Keratinocyte (primary cell): ENCODE measurements at regions not wholly inside any gene's neighbourhood (a gene's known extent, or its start where the extent isn't known, plus 50 kb on each side); places are given as distances from the start of the nearest gene placed in this dataset.

ENCODE experiments used
- EZH2 ChIP-seq: IDR thresholded peaks from one replicate; pipeline ENCODE4 v1.6.1; 2012; ENCODE audit warnings: inconsistent platforms, mild to moderate bottlenecking, low read length, moderate library complexity
- TF ChIP-seq, protein P1 (sequence below), 3 experiments: IDR thresholded peaks in 1 of 3; conservative IDR thresholded peaks in 1 of 3; optimal IDR thresholded peaks in 1 of 3; 2 replicates in 2 of 3; 3 replicates in 1 of 3; pipeline versions ENCODE3 to v1.5.1; 2011; ENCODE audit warnings: low read length in 3 of 3, mild to moderate bottlenecking in 3 of 3, moderate library complexity in 2 of 3, control low read depth in 1 of 3, inconsistent platforms in 1 of 3; ENCODE audit not compliant: insufficient read depth in 2 of 3; ENCODE audit errors: extremely low read depth in 1 of 3

DNA sequence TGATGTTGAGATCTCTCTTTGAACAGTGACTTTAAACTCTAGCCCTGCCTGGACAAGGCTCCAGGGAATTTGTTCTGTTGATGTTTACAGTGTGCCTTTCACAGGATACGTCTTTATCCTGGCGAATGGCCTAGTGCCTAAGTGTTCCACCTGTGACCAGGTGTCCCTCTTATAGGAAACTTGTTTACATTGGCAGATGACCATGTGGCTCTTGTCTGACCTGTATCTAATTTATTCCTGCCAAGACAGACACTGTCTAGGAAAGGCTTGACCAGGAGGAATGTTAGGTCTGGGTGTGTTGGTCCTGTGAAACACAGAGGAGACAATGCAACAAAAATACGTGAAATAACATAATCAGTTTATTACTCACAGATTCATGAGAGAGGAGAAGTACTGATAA is 875.6 kb downstream of the METTL15 start:
- TF ChIP-seq, protein P1, sequence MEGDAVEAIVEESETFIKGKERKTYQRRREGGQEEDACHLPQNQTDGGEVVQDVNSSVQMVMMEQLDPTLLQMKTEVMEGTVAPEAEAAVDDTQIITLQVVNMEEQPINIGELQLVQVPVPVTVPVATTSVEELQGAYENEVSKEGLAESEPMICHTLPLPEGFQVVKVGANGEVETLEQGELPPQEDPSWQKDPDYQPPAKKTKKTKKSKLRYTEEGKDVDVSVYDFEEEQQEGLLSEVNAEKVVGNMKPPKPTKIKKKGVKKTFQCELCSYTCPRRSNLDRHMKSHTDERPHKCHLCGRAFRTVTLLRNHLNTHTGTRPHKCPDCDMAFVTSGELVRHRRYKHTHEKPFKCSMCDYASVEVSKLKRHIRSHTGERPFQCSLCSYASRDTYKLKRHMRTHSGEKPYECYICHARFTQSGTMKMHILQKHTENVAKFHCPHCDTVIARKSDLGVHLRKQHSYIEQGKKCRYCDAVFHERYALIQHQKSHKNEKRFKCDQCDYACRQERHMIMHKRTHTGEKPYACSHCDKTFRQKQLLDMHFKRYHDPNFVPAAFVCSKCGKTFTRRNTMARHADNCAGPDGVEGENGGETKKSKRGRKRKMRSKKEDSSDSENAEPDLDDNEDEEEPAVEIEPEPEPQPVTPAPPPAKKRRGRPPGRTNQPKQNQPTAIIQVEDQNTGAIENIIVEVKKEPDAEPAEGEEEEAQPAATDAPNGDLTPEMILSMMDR (optimal IDR thresholded peaks at IDR 0.05 in 1 of 3, IDR thresholded peaks at IDR 0.05 in 1 of 3, conservative IDR thresholded peaks at IDR 0.05 in 1 of 3; ENCODE audit: extremely low read depth in 1 of 3, insufficient read depth in 2 of 3, low read length in 3 of 3): no peak
- TF ChIP-seq EZH2: no peak
